IMR-90 (cell line): ENCODE measurements at regions not wholly inside any gene's neighbourhood (a gene's known extent, or its start where the extent isn't known, plus 50 kb on each side); places are given as distances from the start of the nearest gene placed in this dataset.
A peak's percentile ranks its signal among the peaks of the same experiment; 100 is the strongest.

ENCODE experiments used
- BHLHE40 ChIP-seq: fragments of 150-350 bp; IDR thresholded peaks from 2 replicates; pipeline ENCODE4 v1.6.1; 2016; ENCODE audit warnings: mild to moderate bottlenecking, low read depth, low read length
- CHD1 ChIP-seq: IDR thresholded peaks from 2 replicates; pipeline ENCODE4 v1.6.1; 2012; ENCODE audit warnings: low read depth, low read length, improper control_type of control experiment
- CTCF ChIP-seq: conservative IDR thresholded peaks from 2 replicates; pipeline ENCODE4 v1.5.1; 2012; ENCODE audit warnings: mild to moderate bottlenecking, low read depth, low read length, improper control_type of control experiment
- FOS ChIP-seq: fragments of 150-350 bp; IDR thresholded peaks from 2 replicates; pipeline ENCODE4 v1.6.1; 2016; ENCODE audit warnings: low read depth, low read length
- MXI1 ChIP-seq: IDR thresholded peaks from 2 replicates; pipeline ENCODE4 v1.6.1; 2012; ENCODE audit warnings: low read depth, mild to moderate bottlenecking, low read length, moderate library complexity, borderline replicate concordance
- NFE2L2 ChIP-seq: fragments of 150-350 bp; IDR thresholded peaks from 2 replicates; pipeline ENCODE4 v1.6.1; 2016; ENCODE audit warnings: low read depth, mild to moderate bottlenecking, low read length
- POLR2A ChIP-seq: IDR thresholded peaks from 2 replicates; pipeline ENCODE4 v1.6.1; 2012; ENCODE audit warnings: mild to moderate bottlenecking, low read depth, low read length
- RAD21 ChIP-seq: IDR thresholded peaks from 2 replicates; pipeline ENCODE4 v1.6.1; 2012; ENCODE audit warnings: low read length, improper control_type of control experiment
- RCOR1 ChIP-seq: IDR thresholded peaks from 2 replicates; pipeline ENCODE4 v1.6.1; 2012; ENCODE audit warnings: mild to moderate bottlenecking, low read length, improper control_type of control experiment; ENCODE audit not compliant: insufficient replicate concordance
- RFX5 ChIP-seq: IDR thresholded peaks from 2 replicates; pipeline ENCODE4 v1.8.0; 2012; ENCODE audit warnings: low read depth, mild to moderate bottlenecking, low read length, moderate library complexity
- SMC3 ChIP-seq: fragments of 150-350 bp; IDR thresholded peaks from 2 replicates; pipeline ENCODE4 v1.6.1; 2016; ENCODE audit warnings: low read depth, mild to moderate bottlenecking, antibody characterized with exemption, low read length, moderate library complexity
- USF2 ChIP-seq: fragments of 150-350 bp; IDR thresholded peaks from 2 replicates; pipeline ENCODE4 v1.6.1; 2017; ENCODE audit warnings: mild to moderate bottlenecking, antibody characterized with exemption, low read length, low read depth

- no peak for TF ChIP-seq SMC3
- no peak for TF ChIP-seq CTCF
- TF ChIP-seq BHLHE40, result no peak
- TF ChIP-seq POLR2A, result no peak
- TF ChIP-seq NFE2L2, result peak; percentile 78
- TF ChIP-seq MXI1, result no peak
- no peak for TF ChIP-seq FOS
- no peak for TF ChIP-seq USF2
- TF ChIP-seq CHD1, result no peak
- TF ChIP-seq RAD21, result no peak
- TF ChIP-seq RCOR1, result no peak
- TF ChIP-seq RFX5, result no peak
These were observed 446.1 kb downstream of the SOX9 start for GRCh38 chr17:72566671-72567484.
